ENCODE measurements at regions not wholly inside any gene's neighbourhood (a gene's known extent, or its start where the extent isn't known, plus 50 kb on each side); places are given as distances from the start of the nearest gene placed in this dataset.

- no peak for DNase-seq
These were observed 215.9 kb downstream of the SP3 start for GRCh38 chr2:173749315-173749714.

GRCh38 chr2:173750353-173750801 is 214.8 kb downstream of the SP3 start:
- no peak for DNase-seq

- DNase-seq: no peak
These were observed 214.3 kb downstream of the SP3 start for GRCh38 chr2:173750831-173751230.

- no peak for DNase-seq
These were observed 213.8 kb downstream of the SP3 start for GRCh38 chr2:173751245-173751975.

- no peak for DNase-seq
These were observed 213.0 kb downstream of the SP3 start for GRCh38 chr2:173752152-173752551.

GRCh38 chr2:173753441-173753840 is 211.7 kb downstream of the SP3 start:
- no peak for DNase-seq

GRCh38 chr2:173754165-173754564 is 211.0 kb downstream of the SP3 start:
- no peak for DNase-seq

- DNase-seq: no peak
These were observed 210.3 kb downstream of the SP3 start for GRCh38 chr2:173754837-173755236.

GRCh38 chr2:173755798-173756197 is 209.4 kb downstream of the SP3 start:
- no peak for DNase-seq

- DNase-seq: no peak
These were observed 205.2 kb downstream of the SP3 start for GRCh38 chr2:173759959-173760358.

- DNase-seq: no peak
These were observed 204.6 kb downstream of the SP3 start for GRCh38 chr2:173760553-173760952.

GRCh38 chr2:173761603-173762119 is 203.5 kb downstream of the SP3 start:
- no peak for DNase-seq

GRCh38 chr2:173762221-173762620 is 203.0 kb downstream of the SP3 start:
- no peak for DNase-seq

GRCh38 chr2:173762864-173763263 is 202.3 kb downstream of the SP3 start:
- no peak for DNase-seq

- DNase-seq: no peak
These were observed 201.5 kb downstream of the SP3 start for GRCh38 chr2:173763641-173764040.

- DNase-seq: no peak
These were observed 201.1 kb downstream of the SP3 start for GRCh38 chr2:173764094-173764493.

- DNase-seq: no peak
These were observed 198.5 kb downstream of the SP3 start for GRCh38 chr2:173766537-173767289.

- DNase-seq: no peak
These were observed 194.1 kb downstream of the SP3 start for GRCh38 chr2:173770947-173771678.

- no peak for DNase-seq
These were observed 193.0 kb downstream of the SP3 start for GRCh38 chr2:173772205-173772604.

GRCh38 chr2:173773076-173773475 is 192.1 kb downstream of the SP3 start:
- DNase-seq: no peak

- no peak for DNase-seq
These were observed 189.7 kb downstream of the SP3 start for GRCh38 chr2:173775440-173775839.

GRCh38 chr2:173782681-173783080 is 182.5 kb downstream of the SP3 start:
- no peak for DNase-seq

GRCh38 chr2:173783382-173783781 is 181.8 kb downstream of the SP3 start:
- DNase-seq: no peak
